Mesenchymal stem cell (in vitro differentiated cells and primary cell): ENCODE measurements at regions not wholly inside any gene's neighbourhood (a gene's known extent, or its start where the extent isn't known, plus 50 kb on each side); places are given as distances from the start of the nearest gene placed in this dataset.

Source experiments
- DNase-seq: peaks from one replicate; pipeline ENCODE4 v3.0.0-alpha.2; 2013
- H2AFZ ChIP-seq: one replicate; pipeline ENCODE4 v1.6.1; 2013; ENCODE audit warnings: low read depth, mild to moderate bottlenecking, control low read depth, inconsistent platforms, low read length, moderate library complexity
- H2AK5ac ChIP-seq: 2 replicates; pipeline ENCODE4 v1.6.1; 2013; ENCODE audit warnings: low read length, moderate library complexity, mild to moderate bottlenecking, inconsistent platforms; ENCODE audit not compliant: severe bottlenecking
- H2BK120ac ChIP-seq: one replicate; pipeline ENCODE4 v1.6.1; 2013; ENCODE audit warnings: low read depth, mild to moderate bottlenecking, inconsistent platforms, low read length, moderate library complexity
- H2BK12ac ChIP-seq, 2 experiments: one replicate each; pipeline ENCODE4 v1.6.1; 2013; ENCODE audit warnings: inconsistent platforms in 2 of 2, low read length in 2 of 2, mild to moderate bottlenecking in 2 of 2, moderate library complexity in 2 of 2, control low read depth in 1 of 2
- H2BK15ac ChIP-seq: one replicate; pipeline ENCODE4 v1.6.1; 2013; ENCODE audit warnings: mild to moderate bottlenecking, low read depth, inconsistent platforms; ENCODE audit not compliant: poor library complexity, severe bottlenecking
- H2BK5ac ChIP-seq: 2 replicates; pipeline ENCODE4 v1.6.1; 2013; ENCODE audit warnings: low read depth, mild to moderate bottlenecking, low read length, control low read depth, inconsistent platforms; ENCODE audit not compliant: poor library complexity, severe bottlenecking
- H3K14ac ChIP-seq, 2 experiments: one replicate each; pipeline ENCODE4 v1.6.1; 2013; ENCODE audit warnings: inconsistent platforms in 2 of 2, low read length in 2 of 2, control low read depth in 1 of 2, mild to moderate bottlenecking in 1 of 2, moderate library complexity in 1 of 2
- H3K18ac ChIP-seq, 2 experiments: one replicate each; pipeline ENCODE4 v1.6.1; 2013; ENCODE audit warnings: inconsistent platforms in 2 of 2, low read length in 2 of 2, control low read depth in 1 of 2, low read depth in 1 of 2, mild to moderate bottlenecking in 1 of 2
- H3K23ac ChIP-seq, 2 experiments: one replicate each; pipeline ENCODE4 v1.6.1; 2013; ENCODE audit warnings: inconsistent platforms in 2 of 2, low read length in 2 of 2, mild to moderate bottlenecking in 2 of 2, moderate library complexity in 2 of 2, control low read depth in 1 of 2
- H3K27ac ChIP-seq: 2 replicates; pipeline ENCODE4 v1.5.1; 2013; ENCODE audit warnings: mild to moderate bottlenecking, moderate library complexity, low read length, control low read depth, inconsistent platforms; ENCODE audit not compliant: poor library complexity, severe bottlenecking
- H3K27me3 ChIP-seq, 2 experiments: 2 replicates each; pipeline versions ENCODE4 v1.6.1 to v1.7.0; 2013; ENCODE audit warnings: low read length in 2 of 2, mild to moderate bottlenecking in 2 of 2, moderate library complexity in 2 of 2, control low read depth in 1 of 2, inconsistent platforms in 1 of 2; ENCODE audit not compliant: control insufficient read depth in 1 of 2, insufficient read depth in 1 of 2
- H3K36me3 ChIP-seq, 2 experiments: 2 replicates each; pipeline versions ENCODE4 v1.6.1 to v1.7.0; 2013; ENCODE audit warnings: low read length in 2 of 2, control low read depth in 1 of 2, inconsistent platforms in 1 of 2, low read depth in 1 of 2, mild to moderate bottlenecking in 1 of 2; ENCODE audit not compliant: insufficient read depth in 2 of 2, control insufficient read depth in 1 of 2
- H3K4ac ChIP-seq, 2 experiments: one replicate each; pipeline ENCODE4 v1.6.1; 2013; ENCODE audit warnings: inconsistent platforms in 2 of 2, low read length in 2 of 2, mild to moderate bottlenecking in 2 of 2, moderate library complexity in 2 of 2, control low read depth in 1 of 2, low read depth in 1 of 2
- H3K4me1 ChIP-seq: 2 replicates; pipeline ENCODE4 v1.6.1; 2013; ENCODE audit warnings: low read depth, low read length, control low read depth; ENCODE audit not compliant: control insufficient read depth, insufficient read depth
- H3K4me2 ChIP-seq: 2 replicates; pipeline ENCODE4 v1.6.1; 2013; ENCODE audit warnings: low read length, mild to moderate bottlenecking, inconsistent platforms; ENCODE audit not compliant: poor library complexity, severe bottlenecking
- H3K4me3 ChIP-seq, 2 experiments: 2 replicates each; pipeline versions ENCODE4 v1.5.1 to v1.7.0; 2013; ENCODE audit warnings: low read length in 2 of 2, mild to moderate bottlenecking in 2 of 2, control low read depth in 1 of 2, low read depth in 1 of 2; ENCODE audit not compliant: insufficient read depth in 1 of 2
- H3K79me1 ChIP-seq: replicated peaks from 2 replicates; pipeline ENCODE4 v1.6.1; 2013; ENCODE audit warnings: mild to moderate bottlenecking, control low read depth, low read length, inconsistent platforms; ENCODE audit not compliant: poor library complexity, severe bottlenecking
- H3K9ac ChIP-seq: 2 replicates; pipeline ENCODE4 v1.7.0; 2013; ENCODE audit warnings: mild to moderate bottlenecking, low read length, moderate library complexity
- H3K9me3 ChIP-seq: 2 replicates; pipeline ENCODE4 v1.7.0; 2013; ENCODE audit warnings: mild to moderate bottlenecking, low read length; ENCODE audit not compliant: control insufficient read depth
- H4K8ac ChIP-seq: one replicate; pipeline ENCODE4 v1.6.1; 2013; ENCODE audit warnings: inconsistent platforms, mild to moderate bottlenecking, low read length, moderate library complexity
- H4K91ac ChIP-seq: one replicate; pipeline ENCODE4 v1.6.1; 2013; ENCODE audit warnings: mild to moderate bottlenecking, low read length, inconsistent platforms
- WGBS: methylation state at CpG from one replicate; pipeline ENCODE4 v1.1.7; 2013; ENCODE audit warnings: mixed read lengths; 5-methylcytosine and 5-hydroxymethylcytosine counted together

DNA sequence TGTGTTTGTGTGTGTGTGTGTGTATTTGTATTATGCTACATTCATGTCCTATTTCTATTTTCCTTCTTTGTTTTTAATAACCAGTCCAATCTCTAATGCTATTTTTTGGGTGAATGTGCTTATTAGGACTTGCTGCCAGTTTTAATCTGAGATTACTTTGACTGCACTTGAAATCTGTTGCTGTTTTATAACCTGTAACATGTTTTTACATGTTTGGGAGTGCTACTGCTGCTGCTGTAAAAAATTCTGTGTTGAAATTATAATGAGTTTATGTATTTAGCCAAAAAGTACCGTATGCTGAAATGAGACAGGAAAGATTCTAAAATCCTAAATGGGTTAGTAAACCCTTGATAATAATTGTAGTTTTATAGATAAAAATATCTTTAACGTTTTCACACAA is 104.7 kb upstream of the SSBP2 start:
- H2AK5ac ChIP-seq = no peak overlapping the region
- peak overlapping the region; percentile 66 for H3K9ac ChIP-seq
- no peak overlapping the region for H2BK120ac ChIP-seq
- DNase-seq = no peak
- H4K8ac ChIP-seq = no peak overlapping the region
- H3K4me3 ChIP-seq = no peak overlapping the region
- H2BK5ac ChIP-seq = no peak overlapping the region
- H3K4me2 ChIP-seq = no peak overlapping the region
- no peaks in the 10 kb centered on the region for H3K36me3 ChIP-seq
- no peak overlapping the region for H3K4ac ChIP-seq
- H2AFZ ChIP-seq = no peak overlapping the region
- no peaks in the 10 kb centered on the region for H3K9me3 ChIP-seq
- no peak overlapping the region for H4K91ac ChIP-seq
- H2BK12ac ChIP-seq = no peak overlapping the region
- no peak overlapping the region for H2BK15ac ChIP-seq
- no peak overlapping the region for H3K18ac ChIP-seq
- no peaks in the 10 kb centered on the region for H3K27me3 ChIP-seq
- 83% methylated on average over 1 of the region's 2 CpGs for WGBS
- H3K27ac ChIP-seq = no peak overlapping the region
- no peaks in the 10 kb centered on the region for H3K79me1 ChIP-seq
- peaks cover 13% of the 10 kb centered on the region for H3K4me1 ChIP-seq
- no peak overlapping the region for H3K23ac ChIP-seq
- no peak overlapping the region for H3K14ac ChIP-seq

DNA sequence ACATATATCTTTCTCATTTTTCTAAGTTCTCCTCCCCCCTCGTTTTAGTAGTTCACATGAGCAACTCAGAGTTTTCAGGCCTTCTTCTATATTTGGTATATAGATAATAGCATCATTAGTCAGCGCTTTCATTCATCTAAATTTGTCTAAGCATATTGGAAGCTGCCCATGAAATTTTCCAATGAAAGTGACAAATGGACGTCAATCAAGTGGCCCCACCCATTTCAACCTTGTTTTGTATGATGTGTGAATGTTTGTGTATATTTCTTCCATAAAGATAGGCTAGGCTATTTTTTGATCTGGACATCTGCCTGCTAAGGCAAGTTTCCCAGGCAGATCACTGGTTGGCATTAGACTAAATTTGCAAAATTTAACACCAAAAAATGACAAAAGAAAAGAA is 104.0 kb upstream of the SSBP2 start:
- no peak overlapping the region for H2BK5ac ChIP-seq
- no peak for DNase-seq
- no peak overlapping the region for H3K23ac ChIP-seq
- no peak overlapping the region for H3K4me3 ChIP-seq
- no peaks in the 10 kb centered on the region for H3K9me3 ChIP-seq
- H3K18ac ChIP-seq = no peak overlapping the region
- H3K4me2 ChIP-seq = no peak overlapping the region
- no peak overlapping the region for H4K8ac ChIP-seq
- H2AFZ ChIP-seq = no peak overlapping the region
- H2AK5ac ChIP-seq = no peak overlapping the region
- H3K36me3 ChIP-seq = no peaks in the 10 kb centered on the region
- H2BK15ac ChIP-seq = no peak overlapping the region
- no peaks in the 10 kb centered on the region for H3K27me3 ChIP-seq
- H3K4me1 ChIP-seq = peaks cover 18% of the 10 kb centered on the region
- H3K27ac ChIP-seq = no peak overlapping the region
- no peak overlapping the region for H2BK120ac ChIP-seq
- no peak overlapping the region for H3K4ac ChIP-seq
- H3K14ac ChIP-seq = no peak overlapping the region
- no peak overlapping the region for H4K91ac ChIP-seq
- H3K9ac ChIP-seq = peak overlapping the region; percentile 66
- no peak overlapping the region for H2BK12ac ChIP-seq
- no peaks in the 10 kb centered on the region for H3K79me1 ChIP-seq
- 73% methylated on average over 1 of the region's 3 CpGs for WGBS

DNA sequence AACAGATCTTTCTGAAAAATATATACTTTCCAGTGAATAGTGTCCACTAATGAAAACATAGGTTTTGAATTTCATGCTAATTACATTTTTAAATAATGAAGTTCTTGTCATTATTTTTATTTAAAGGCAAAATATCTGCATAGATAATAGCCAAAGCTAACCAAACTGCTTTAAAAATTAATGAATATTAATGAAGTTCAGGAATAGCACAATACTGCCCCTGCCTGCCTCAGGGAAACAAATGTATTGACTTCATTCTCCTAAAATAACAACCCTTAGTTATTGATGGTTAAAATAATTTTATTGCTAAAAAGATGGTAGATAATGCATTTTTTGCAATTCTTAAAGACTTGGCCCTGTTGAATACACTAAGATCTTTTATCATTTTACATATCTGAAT is 103.6 kb upstream of the SSBP2 start:
- Histone ChIP-seq H3K9me3 (no peaks in the 10 kb centered on the region), H3K14ac (no peak overlapping the region), H3K23ac (no peak overlapping the region), H2AFZ (no peak overlapping the region), H3K27ac (no peak overlapping the region), H4K91ac (no peak overlapping the region), H3K18ac (no peak overlapping the region), H2BK12ac (no peak overlapping the region), H2AK5ac (no peak overlapping the region), H3K27me3 (no peaks in the 10 kb centered on the region), H3K4me3 (no peak overlapping the region), H2BK120ac (no peak overlapping the region), H2BK15ac (no peak overlapping the region), H3K9ac (peak overlapping the region; percentile 66), H4K8ac (no peak overlapping the region), H3K36me3 (no peaks in the 10 kb centered on the region), H3K79me1 (no peaks in the 10 kb centered on the region), H3K4me2 (no peak overlapping the region), H3K4me1 (peaks cover 19% of the 10 kb centered on the region), H2BK5ac (no peak overlapping the region), H3K4ac (no peak overlapping the region)
- DNase-seq = no peak

DNA sequence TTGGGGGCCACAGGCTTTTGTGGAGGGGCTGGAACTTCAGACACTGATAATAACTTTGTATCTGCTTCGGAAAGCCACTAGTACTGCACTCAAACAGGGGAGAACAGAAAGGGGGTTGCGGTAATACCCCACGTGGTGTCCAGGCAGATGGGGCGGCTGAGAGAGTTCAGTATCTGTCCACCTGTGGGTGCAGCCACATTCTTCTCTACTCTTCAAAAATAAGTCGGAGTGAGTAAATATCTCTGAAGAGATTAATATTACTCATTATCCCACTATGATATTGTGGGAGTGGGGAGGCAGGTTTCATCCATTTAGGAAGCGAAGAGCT is 102.1 kb upstream of the SSBP2 start:
- WGBS = 41% methylated on average over 3 of the region's 6 CpGs
- H3K36me3 ChIP-seq = no peaks in the 10 kb centered on the region

More for the DNA sequence above, 102.1 kb upstream of the SSBP2 start:
- no peak overlapping the region for H2BK5ac ChIP-seq
- H4K91ac ChIP-seq = peak overlapping the region; percentile 63
- H2BK15ac ChIP-seq = peak overlapping the region; percentile 77
- H2BK120ac ChIP-seq = peak overlapping the region; percentile 71
- no peak overlapping the region for H3K14ac ChIP-seq
- H3K4me2 ChIP-seq = no peak overlapping the region
- peak overlapping the region in 1 of 2 experiments; percentile 75 for H3K4me3 ChIP-seq
- H3K9ac ChIP-seq = peak overlapping the region; percentile 73
- peak overlapping the region; percentile 71 to 95 for H3K18ac ChIP-seq
- no peaks in the 10 kb centered on the region for H3K79me1 ChIP-seq
- no peaks in the 10 kb centered on the region for H3K9me3 ChIP-seq
- peaks cover 19% of the 10 kb centered on the region for H3K4me1 ChIP-seq
- H3K27me3 ChIP-seq = no peaks in the 10 kb centered on the region
- peak overlapping the region; percentile 73 for H3K27ac ChIP-seq
- no peak overlapping the region for H2AFZ ChIP-seq
- H3K23ac ChIP-seq = peak overlapping the region in 1 of 2 experiments; percentile 46
- H4K8ac ChIP-seq = peak overlapping the region; percentile 83
- no peak for DNase-seq
- peak overlapping the region; percentile 57 for H2AK5ac ChIP-seq
- H2BK12ac ChIP-seq = peak overlapping the region; percentile 9 to 51
- peak overlapping the region in 1 of 2 experiments; percentile 60 for H3K4ac ChIP-seq
